ENCODE measurements at regions not wholly inside any gene's neighbourhood (a gene's known extent, or its start where the extent isn't known, plus 50 kb on each side); places are given as distances from the start of the nearest gene placed in this dataset.

DNA sequence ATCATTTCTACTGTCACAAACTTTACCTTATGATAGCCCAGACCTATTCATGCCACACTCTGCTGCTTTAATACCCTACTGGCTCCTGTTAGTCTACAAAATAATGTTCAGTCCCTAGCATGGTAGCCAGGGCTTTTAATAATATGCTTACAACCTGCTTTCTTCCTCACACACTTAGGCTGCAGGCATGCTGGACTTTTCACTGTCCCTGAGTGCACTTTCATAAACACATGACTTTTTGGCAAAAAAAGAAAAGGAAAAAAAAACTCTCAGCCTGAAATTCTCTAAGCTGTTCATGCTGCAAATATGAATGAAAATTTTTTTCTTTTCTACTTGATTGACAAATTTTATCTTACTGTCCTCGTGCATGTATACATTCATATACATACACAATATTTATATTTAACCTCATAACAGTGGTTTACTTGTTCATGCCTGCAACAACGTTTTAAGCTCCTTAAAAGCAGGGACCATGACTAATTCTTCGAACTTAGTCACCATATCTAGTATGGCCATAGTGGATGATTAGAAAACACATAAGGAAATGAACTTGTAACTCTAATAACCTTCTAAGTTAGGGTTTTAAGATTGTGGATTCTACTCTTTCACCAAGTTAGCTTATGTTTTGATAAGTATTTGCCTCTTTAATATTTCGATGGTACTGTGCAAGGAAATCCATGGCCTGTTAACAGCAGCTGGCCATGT is 229.5 kb downstream of the SPCS3 start:
- DNase-seq (no peak), ATAC-seq (replicated peaks) (no peak)
- Mint-ChIP-seq H3K4me1 (no peaks in the 10 kb centered on the region), H3K27me3 (no peaks in the 10 kb centered on the region), H3K9me3 (peaks cover 2 to 4% of the 10 kb centered on the region in 2 donors), H3K27ac (no peak overlapping the region), H3K36me3 (no peaks in the 10 kb centered on the region), H3K4me3 (no peak overlapping the region)

DNA sequence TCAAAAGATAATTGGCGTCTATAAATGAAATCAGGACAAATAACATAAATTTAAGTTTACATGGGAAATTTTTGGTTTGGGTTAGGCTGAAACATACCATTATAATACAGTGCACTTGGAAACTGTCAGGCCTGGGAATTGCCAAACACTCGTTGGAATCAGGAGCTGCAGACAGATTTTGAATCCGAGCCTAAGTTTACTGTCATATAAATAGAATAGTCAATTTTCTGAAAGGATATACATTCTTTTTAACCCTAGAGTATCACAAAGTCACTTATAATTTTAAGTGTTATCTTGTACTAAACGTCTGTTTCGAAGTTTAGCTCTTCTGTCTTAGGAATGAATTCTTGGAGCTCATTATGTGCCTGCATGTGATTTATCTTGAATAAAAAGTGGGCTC is 234.1 kb downstream of the VEGFC start:
- DNase-seq (no peak), ATAC-seq (replicated peaks) (no peak)
- no peak overlapping the region for H3K4me3 Mint-ChIP-seq
- H3K27ac Mint-ChIP-seq: no peak overlapping the region
- no peaks in the 10 kb centered on the region for H3K4me1 Mint-ChIP-seq
- peaks cover 0 to 1% of the 10 kb centered on the region in 2 donors for H3K9me3 Mint-ChIP-seq
- H3K27me3 Mint-ChIP-seq: no peaks in the 10 kb centered on the region
- no peaks in the 10 kb centered on the region for H3K36me3 Mint-ChIP-seq

GRCh38 chr4:176561368-176561767 is 231.4 kb downstream of the VEGFC start:
- Mint-ChIP-seq H3K27me3 (no peaks in the 10 kb centered on the region), H3K9me3 (peaks cover 0 to 1% of the 10 kb centered on the region in 2 donors), H3K36me3 (no peaks in the 10 kb centered on the region), H3K4me1 (no peaks in the 10 kb centered on the region), H3K27ac (no peak overlapping the region), H3K4me3 (no peak overlapping the region)
- no peak for DNase-seq
- ATAC-seq (replicated peaks): no peak

GRCh38 chr4:176563591-176563990 is 229.1 kb downstream of the VEGFC start:
- no peak for DNase-seq
- Mint-ChIP-seq H3K9me3 (peaks cover 0 to 3% of the 10 kb centered on the region in 2 donors), H3K27ac (no peak overlapping the region), H3K27me3 (no peaks in the 10 kb centered on the region), H3K4me1 (no peaks in the 10 kb centered on the region), H3K4me3 (no peak overlapping the region), H3K36me3 (no peaks in the 10 kb centered on the region)
- no peak for ATAC-seq (replicated peaks)

DNA sequence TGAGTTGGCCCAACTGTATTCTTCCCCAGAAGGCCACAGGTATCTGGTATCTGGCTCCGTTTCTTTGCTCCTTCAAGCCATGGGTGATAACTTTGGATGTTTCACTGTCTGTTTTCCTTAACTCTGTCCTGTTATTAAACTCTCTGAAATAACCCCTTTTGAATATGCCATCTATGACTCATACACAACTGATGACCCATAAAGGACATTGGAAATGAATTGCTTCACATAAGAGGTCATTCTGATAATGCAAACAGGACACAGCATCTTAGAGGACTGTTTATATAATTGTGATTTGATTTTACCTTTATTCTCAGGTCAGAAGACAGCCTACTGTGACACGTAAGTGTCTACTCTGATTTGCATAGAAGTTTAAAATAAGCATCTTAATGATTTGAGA is 227.7 kb downstream of the VEGFC start:
- peaks cover 0 to 3% of the 10 kb centered on the region in 2 donors for H3K9me3 Mint-ChIP-seq
- no peak for DNase-seq
- no peaks in the 10 kb centered on the region for H3K27me3 Mint-ChIP-seq
- no peaks in the 10 kb centered on the region for H3K4me1 Mint-ChIP-seq
- no peak overlapping the region for H3K4me3 Mint-ChIP-seq
- no peak overlapping the region for H3K27ac Mint-ChIP-seq
- H3K36me3 Mint-ChIP-seq: no peaks in the 10 kb centered on the region
- ATAC-seq (replicated peaks): no peak

DNA sequence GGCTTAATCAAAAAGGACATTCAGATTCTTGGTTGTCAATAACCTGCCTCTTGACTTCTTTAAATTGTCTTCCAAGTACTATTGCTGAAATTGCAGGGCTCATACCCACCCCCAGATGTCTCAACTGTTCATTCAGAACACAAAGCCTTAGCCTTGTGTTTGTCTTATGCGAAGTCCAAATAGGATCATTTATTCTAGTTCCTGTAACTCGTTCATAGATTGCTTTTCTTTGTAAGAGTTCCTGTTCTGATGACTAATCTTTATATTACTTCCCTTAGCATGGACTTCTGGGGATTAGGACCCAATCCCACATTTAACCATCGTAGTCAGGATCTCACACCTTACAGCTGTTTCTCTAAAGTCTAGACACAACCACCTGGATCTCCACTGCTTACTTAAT is 226.0 kb downstream of the VEGFC start:
- Mint-ChIP-seq H3K27ac (no peak overlapping the region), H3K4me1 (no peaks in the 10 kb centered on the region), H3K36me3 (no peaks in the 10 kb centered on the region), H3K9me3 (peaks cover 0 to 3% of the 10 kb centered on the region in 2 donors), H3K27me3 (no peaks in the 10 kb centered on the region), H3K4me3 (no peak overlapping the region)
- DNase-seq (no peak), ATAC-seq (replicated peaks) (no peak)

GRCh38 chr4:176568238-176568637 is 224.5 kb downstream of the VEGFC start:
- Mint-ChIP-seq H3K4me3 (no peak overlapping the region), H3K36me3 (no peaks in the 10 kb centered on the region)
- no peak for ATAC-seq (replicated peaks)

GRCh38 chr4:176569301-176569700 is 223.4 kb downstream of the VEGFC start:
- no peaks in the 10 kb centered on the region for H3K27me3 Mint-ChIP-seq

More at GRCh38 chr4:176568238-176568637, 224.5 kb downstream of the VEGFC start:
- no peak for DNase-seq
- no peak overlapping the region for H3K27ac Mint-ChIP-seq
- no peaks in the 10 kb centered on the region for H3K27me3 Mint-ChIP-seq
- H3K4me1 Mint-ChIP-seq: no peaks in the 10 kb centered on the region
- H3K9me3 Mint-ChIP-seq: peaks cover 0 to 3% of the 10 kb centered on the region in 2 donors

DNA sequence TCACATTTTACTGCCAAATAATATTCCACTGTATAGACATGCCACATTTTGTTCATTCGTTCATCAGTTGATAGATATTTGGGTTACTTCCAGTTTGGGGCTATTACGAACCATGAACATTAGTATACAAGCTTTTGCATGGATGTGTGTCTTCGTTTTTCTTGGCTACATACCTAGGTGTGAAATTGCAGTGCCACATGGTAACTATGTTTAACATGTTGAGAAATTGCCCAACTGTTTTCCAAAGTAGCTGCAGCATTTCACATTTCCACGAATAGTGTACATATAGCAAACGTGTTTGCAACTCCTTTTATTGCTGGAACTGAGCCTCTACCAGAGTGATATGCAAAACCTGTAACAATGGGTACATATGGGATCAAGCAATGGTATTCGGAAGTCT is 221.5 kb downstream of the VEGFC start:
- H3K27ac Mint-ChIP-seq: no peak overlapping the region
- no peaks in the 10 kb centered on the region for H3K36me3 Mint-ChIP-seq
- peaks cover 0 to 1% of the 10 kb centered on the region in 2 donors for H3K9me3 Mint-ChIP-seq
- no peaks in the 10 kb centered on the region for H3K4me1 Mint-ChIP-seq
- ATAC-seq (replicated peaks): no peak
- DNase-seq: no peak
- no peak overlapping the region for H3K4me3 Mint-ChIP-seq
- no peaks in the 10 kb centered on the region for H3K27me3 Mint-ChIP-seq

More at GRCh38 chr4:176569301-176569700, 223.4 kb downstream of the VEGFC start:
- ATAC-seq (replicated peaks) (no peak), DNase-seq (no peak)
- H3K4me3 Mint-ChIP-seq: no peak overlapping the region
- H3K27ac Mint-ChIP-seq: no peak overlapping the region
- no peaks in the 10 kb centered on the region for H3K4me1 Mint-ChIP-seq
- no peaks in the 10 kb centered on the region for H3K36me3 Mint-ChIP-seq
- peaks cover 0 to 3% of the 10 kb centered on the region in 2 donors for H3K9me3 Mint-ChIP-seq

DNA sequence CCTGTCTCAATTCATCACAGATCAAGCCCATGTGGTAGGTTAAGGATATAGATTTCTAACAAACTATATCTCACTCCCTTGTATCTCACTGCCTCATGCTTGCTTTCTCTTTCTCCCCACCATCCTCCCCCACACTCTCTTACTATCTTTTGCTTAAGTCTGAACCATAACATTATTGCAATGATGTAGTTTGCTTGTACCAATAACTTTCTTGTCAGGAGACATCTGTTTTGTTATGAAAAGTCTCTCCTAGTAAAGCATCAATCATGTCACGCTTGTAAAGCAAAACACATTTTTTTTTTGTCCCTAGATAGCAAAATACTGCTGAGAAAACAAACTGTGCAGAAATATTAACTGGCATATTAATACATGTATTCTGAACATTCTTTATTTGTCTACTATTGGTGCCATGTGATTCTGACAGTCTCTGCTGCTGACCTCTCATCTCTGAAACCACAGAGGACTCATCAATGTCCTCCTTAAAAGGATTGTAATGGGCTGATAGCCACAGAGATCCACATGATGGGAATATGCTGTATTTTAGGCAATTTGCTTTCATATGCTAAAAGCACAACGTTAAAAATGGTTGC is 217.5 kb downstream of the VEGFC start:
- no peak overlapping the region for H3K27ac Mint-ChIP-seq
- no peaks in the 10 kb centered on the region for H3K27me3 Mint-ChIP-seq
- H3K9me3 Mint-ChIP-seq: no peaks in the 10 kb centered on the region
- no peaks in the 10 kb centered on the region for H3K4me1 Mint-ChIP-seq
- no peaks in the 10 kb centered on the region for H3K36me3 Mint-ChIP-seq
- no peak for ATAC-seq (replicated peaks)
- no peak overlapping the region for H3K4me3 Mint-ChIP-seq
- no peak for DNase-seq

DNA sequence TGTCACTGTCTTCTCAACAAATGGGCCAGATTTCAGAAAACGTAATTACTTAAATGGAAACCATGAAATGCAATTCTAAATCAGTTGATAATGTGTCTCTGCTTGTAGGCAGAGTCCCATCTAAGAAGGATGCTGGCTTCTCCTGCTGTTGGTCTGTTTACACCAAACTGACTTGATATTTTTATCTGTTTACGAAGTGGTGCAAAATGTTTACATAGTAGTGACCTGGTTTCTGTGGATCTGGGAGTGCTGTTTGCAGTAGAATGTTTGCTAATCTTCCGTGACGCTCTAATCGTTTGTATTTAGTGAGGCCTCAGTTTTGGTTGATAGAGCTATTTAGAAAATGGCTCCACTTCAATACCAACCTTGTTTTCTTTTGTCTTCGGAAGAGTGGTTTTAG is 213.5 kb downstream of the VEGFC start:
- H3K36me3 Mint-ChIP-seq: no peaks in the 10 kb centered on the region
- no peak for DNase-seq
- H3K4me1 Mint-ChIP-seq: no peaks in the 10 kb centered on the region
- H3K27ac Mint-ChIP-seq: no peak overlapping the region
- no peaks in the 10 kb centered on the region for H3K27me3 Mint-ChIP-seq
- no peak overlapping the region for H3K4me3 Mint-ChIP-seq
- no peak for ATAC-seq (replicated peaks)
- H3K9me3 Mint-ChIP-seq: peaks cover 0 to 2% of the 10 kb centered on the region in 2 donors

DNA sequence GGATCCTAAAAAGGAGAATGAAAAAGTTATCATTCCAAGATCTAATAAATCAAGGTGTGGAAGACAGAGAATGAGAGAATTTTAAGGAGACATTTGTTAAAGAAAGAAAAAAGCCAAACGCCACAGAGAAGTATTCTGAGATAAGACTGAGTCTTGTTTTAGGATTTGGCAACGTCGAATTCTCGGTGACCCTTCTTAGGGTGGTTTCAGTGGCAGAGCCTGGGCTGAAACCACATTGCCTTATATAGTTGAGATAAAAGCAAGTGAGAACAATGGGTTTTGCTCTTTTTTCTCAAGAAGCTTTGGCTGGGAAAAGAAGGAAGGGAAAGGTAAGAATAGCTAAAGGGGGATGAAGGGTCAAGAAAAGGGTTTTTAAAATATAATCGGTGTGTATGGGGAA is 209.4 kb downstream of the VEGFC start:
- Mint-ChIP-seq H3K27ac (no peak overlapping the region), H3K9me3 (peaks cover 0 to 2% of the 10 kb centered on the region in 2 donors), H3K4me3 (no peak overlapping the region), H3K4me1 (no peaks in the 10 kb centered on the region), H3K27me3 (no peaks in the 10 kb centered on the region), H3K36me3 (no peaks in the 10 kb centered on the region)
- DNase-seq (no peak), ATAC-seq (replicated peaks) (no peak)

GRCh38 chr4:176584031-176584606 is 208.6 kb downstream of the VEGFC start:
- Mint-ChIP-seq H3K36me3 (no peaks in the 10 kb centered on the region), H3K4me1 (no peaks in the 10 kb centered on the region), H3K27me3 (no peaks in the 10 kb centered on the region), H3K27ac (no peak overlapping the region), H3K4me3 (no peak overlapping the region), H3K9me3 (peaks cover 0 to 2% of the 10 kb centered on the region in 2 donors)
- DNase-seq: no peak
- ATAC-seq (replicated peaks): no peak

DNA sequence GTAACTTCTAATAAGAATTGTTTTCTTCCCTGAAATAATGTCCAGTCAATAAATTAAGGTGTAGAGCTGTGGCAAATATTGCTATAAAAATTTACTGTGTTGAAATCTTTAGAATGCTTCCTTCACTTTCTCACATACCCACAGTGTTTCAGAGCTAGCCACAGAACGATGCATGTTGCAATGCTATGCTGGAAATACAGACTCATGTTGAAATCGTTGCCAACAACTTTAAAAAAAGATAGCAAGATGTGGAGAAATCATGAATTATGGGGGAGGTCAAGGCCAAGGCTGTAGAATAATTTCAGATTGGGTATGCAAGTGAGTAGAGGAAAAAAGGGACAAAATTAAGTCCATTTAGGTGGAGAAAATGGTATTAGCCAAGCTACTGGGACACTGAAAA is 204.8 kb downstream of the VEGFC start:
- no peak overlapping the region for H3K27ac Mint-ChIP-seq
- no peaks in the 10 kb centered on the region for H3K4me1 Mint-ChIP-seq
- H3K36me3 Mint-ChIP-seq: no peaks in the 10 kb centered on the region
- no peaks in the 10 kb centered on the region for H3K27me3 Mint-ChIP-seq
- ATAC-seq (replicated peaks) (no peak), DNase-seq (no peak)
- H3K4me3 Mint-ChIP-seq: no peak overlapping the region
- H3K9me3 Mint-ChIP-seq: peaks cover 0 to 3% of the 10 kb centered on the region in 2 donors

DNA sequence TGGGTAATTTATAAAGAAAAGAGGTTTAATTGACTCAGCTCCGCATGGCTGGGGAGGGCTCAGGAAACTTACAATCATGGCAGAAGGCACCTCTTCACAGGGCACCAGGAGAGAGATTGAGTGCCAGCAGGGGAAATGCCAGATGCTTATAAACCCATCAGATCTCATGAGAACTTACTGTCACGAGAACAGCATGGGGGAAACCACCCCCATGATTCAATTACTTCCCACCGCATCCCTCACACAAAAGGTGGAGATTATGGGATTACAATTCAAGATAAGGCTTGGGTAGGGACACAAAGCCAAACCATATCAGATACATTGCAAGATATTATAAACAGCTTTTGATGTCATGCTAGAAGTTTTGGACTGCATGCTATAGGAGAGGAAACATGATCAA is 204.3 kb downstream of the VEGFC start:
- no peak overlapping the region for H3K4me3 Mint-ChIP-seq
- ATAC-seq (replicated peaks): no peak
- DNase-seq: no peak
- H3K4me1 Mint-ChIP-seq: no peaks in the 10 kb centered on the region
- H3K27ac Mint-ChIP-seq: no peak overlapping the region
- H3K27me3 Mint-ChIP-seq: no peaks in the 10 kb centered on the region
- peaks cover 0 to 3% of the 10 kb centered on the region in 2 donors for H3K9me3 Mint-ChIP-seq
- no peaks in the 10 kb centered on the region for H3K36me3 Mint-ChIP-seq

All from stimulated activated naive B cell treated with anti-CD40 and anti-IgM and Interleukin-4, amounts not matched to agents 10 μg/mL and 1 μg/mL and 100 μg/mL, for 72 hours (primary cell).